Glomerular visceral epithelial cell (primary cell): ENCODE measurements at regions not wholly inside any gene's neighbourhood (a gene's known extent, or its start where the extent isn't known, plus 50 kb on each side); places are given as distances from the start of the nearest gene placed in this dataset.
A peak's percentile ranks its signal among the peaks of the same experiment; 100 is the strongest.
"Not testable (repeated sequence)": the region's sequence is repeated elsewhere in the genome, so short reads cannot be mapped to it uniquely, and the experiment has no call there.

ENCODE experiments used
- DNase-seq: peaks from one replicate; pipeline ENCODE4 v3.0.0-alpha.2; 2016; ENCODE audit errors: extremely low spot score

DNA sequence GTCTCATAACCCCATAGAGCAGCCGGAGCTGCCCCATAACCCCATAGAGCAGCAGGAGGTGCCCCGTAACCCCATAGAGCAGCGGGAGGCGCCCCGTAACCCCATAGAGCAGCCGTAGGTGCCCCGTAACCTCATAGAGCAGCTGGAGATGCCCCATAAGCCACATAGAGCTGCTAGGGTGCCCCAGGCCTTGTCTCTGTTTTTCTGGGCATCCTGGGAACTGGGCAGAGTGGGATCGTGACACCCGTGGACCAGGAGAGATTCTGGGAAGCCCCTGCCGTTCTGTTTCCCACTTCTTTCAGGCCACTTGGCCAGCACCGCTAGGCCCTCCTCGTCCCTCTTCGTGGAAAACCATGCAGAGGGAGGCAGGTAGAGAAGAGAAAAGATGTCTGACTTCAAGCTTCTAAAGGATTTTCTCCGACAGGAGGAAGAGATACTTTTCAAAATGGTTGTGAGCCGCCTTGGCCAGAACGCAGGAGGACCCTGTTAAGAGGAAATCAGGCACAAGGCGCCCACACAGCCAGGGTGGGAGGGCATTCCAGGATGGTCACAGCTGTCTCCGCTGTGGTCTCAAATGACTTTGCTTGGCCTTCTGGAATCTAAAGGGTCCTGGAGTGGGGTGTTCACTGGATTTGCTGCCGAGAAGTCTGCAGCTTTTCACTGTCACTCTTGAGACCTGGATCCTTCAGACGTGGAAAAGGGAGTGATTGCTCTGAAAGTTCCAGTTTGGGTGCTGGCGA, 171.8 kb downstream of the NPIPB11 start:
- not testable (repeated sequence) for DNase-seq

DNA sequence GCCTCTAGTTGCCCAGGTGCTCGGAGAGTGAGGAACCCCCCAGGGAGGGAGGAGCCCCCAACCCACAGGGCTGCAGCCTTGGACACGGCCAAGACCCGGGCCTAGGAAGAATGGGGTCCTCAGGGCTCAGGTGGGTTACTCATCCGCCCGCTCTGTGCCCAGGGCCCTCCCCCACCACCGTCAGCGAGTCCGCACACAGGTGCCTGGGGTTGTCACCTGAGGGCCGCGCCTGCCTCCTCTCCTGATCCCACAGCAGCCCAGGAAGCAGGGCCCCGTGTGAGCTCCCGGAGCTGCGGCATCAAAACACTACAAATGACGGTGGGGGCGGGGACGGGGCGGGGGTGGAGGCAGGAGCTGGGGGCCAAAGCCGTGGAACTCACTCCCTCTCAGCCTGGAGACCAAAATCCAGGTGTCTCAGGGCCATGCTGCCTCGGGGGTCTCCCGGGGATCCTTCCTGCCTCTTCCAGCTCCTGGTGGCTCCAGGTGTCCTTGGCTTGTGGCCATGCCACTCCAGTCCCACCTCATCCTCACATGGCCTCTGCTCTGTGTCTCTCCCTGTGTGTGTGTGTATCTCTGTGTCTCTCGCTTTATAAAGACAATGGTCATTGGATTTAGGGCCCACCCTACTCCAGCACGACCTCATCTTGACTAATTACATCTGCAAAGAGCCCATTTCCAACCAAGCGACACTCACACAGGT, 172.7 kb downstream of the NPIPB11 start:
- not testable (repeated sequence) for DNase-seq

DNA sequence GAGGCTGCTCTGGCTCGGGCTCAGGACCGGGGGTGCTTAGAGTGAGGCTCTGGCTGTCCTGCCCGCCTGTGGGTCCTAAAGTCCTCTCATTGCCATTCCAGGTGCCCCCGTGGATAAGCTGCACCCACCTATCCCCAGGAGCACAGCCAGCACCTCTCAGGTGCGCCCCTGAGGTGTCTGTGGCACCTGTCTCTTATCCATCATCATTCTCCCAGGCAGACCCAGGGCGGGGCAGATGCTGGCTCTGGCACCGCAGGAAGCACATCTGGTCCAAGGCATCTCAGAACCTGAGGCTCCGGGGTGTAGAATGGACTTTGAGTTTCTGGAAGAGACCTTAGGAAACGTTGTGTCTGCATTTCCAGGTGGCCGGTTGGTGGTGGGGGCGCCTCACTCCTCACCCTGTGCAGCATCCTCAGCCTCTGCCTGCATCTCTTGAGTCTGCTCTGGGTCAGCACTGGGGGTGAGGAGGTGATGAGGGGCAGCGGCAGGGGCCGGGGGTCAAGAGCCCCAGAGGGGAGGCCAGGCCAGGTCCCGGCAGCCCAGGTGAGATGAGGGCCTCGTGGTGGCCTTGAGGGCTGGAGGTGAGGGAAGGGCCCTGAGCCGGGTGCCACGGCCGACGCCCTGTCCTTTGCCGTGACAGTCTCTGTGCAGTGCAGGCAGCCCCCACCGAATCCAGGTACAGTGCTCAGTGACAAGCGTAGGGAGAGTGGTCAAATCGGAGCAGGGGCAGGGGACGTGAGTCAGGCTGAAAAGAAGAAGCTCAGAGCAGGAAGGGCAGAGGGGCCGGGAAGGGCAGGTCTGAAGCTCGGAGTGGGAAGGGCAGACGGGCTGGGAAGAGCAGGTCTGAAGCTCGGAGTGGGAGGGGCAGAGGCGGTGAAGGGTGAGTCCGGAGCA, 173.5 kb downstream of the NPIPB11 start:
- DNase-seq, result no peak

DNA sequence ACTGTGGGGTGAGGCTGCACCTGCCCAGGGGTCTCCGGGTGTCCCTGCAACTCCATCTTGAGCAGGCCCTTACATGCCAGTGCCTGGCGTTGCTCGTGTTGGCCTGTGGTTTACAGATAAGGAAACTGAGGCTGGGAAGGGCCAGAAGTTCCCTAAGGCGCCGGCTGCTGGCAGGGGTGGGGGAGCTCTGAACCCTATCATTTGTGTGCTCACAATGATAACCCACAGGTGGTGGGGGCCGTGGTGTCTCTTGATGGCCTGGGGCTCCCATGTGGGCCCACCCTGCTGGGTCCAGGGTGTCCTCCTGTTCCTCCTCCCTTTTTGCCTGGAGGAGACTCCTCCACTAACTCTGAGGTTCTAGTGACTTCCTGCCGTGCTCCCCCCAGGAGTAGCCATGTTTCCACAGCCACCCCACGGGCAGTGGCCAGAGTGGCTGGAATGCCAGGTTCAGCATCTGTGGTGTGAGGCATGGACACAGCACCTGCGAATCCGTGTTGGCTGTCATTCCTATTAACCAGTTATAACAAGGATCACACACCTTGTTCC, 174.3 kb downstream of the NPIPB11 start:
- not testable (repeated sequence) for DNase-seq

DNA sequence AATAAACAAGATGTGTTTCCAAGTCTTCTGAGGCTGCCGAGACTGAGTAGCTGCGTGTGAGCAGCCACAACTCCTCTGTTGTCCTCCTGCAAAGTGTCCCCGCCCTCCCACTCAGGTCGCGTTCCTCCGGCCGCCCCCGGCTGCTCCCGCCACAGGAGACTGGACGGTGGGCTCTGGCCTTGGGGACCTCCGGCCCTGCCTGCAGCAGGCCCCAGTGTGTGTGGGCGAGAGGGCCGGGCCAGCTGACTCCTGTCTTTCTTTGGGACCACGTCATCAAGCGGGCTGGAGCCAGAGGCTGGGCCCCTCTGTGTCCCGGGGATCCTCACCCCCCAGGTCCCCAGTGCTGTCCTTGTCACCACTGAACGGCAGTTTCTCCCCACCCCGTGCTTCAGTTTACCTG, 175.3 kb downstream of the NPIPB11 start:
- DNase-seq, result no peak

DNA sequence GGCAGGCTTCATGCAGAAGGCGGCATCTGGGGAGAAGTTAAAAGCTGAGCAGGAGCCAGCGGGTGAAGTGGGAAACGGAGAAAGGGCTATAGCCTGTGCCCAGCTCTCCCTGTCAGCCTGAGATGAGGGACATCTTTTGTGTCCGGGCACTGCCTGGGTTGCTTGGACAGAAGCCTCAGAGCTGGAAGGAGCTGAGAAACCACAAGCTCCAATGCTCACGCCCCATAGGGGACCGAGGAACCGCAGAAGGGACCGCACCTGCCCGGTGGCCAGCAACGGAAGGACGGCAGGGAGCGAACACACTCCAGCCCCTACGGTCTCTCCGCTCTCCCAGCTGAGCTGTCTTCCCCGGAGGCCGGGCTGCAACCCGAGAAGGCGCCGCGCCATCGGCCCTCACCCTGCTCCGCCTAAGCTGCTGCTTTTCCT, 175.8 kb downstream of the NPIPB11 start:
- DNase-seq, result no peak

DNA sequence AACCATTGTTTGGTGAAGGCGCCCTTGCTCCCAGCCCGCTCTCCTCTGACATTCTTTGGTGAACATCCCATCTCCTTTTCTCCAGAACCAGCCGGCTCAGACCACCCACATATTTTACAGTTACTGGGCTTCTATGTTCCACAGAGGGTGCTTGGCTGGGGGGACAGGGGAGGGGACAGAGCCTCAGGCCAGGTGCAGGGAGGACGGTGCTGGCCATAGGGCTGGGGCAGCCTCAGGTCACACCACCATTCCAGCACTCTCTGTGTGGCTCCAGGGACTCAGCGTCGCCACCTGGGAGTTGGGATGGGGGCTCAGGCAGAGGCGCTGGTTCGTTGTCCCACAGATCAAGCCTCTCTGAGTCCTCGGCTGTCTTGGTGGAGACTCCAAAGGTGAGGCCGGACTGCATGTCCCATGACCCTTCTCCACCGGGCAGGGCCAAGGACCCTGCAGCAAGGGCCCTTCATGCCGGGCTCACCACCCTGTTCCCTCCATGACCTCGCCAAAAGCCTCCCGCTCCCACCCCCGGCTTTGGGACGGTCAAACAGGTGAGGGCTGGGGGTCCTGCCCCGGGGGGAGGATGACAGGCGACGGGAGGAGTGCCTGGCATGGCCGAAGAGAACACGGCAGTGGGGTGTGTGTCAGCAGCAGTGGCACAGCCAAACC, 176.4 kb downstream of the NPIPB11 start:
- not testable (repeated sequence) for DNase-seq

DNA sequence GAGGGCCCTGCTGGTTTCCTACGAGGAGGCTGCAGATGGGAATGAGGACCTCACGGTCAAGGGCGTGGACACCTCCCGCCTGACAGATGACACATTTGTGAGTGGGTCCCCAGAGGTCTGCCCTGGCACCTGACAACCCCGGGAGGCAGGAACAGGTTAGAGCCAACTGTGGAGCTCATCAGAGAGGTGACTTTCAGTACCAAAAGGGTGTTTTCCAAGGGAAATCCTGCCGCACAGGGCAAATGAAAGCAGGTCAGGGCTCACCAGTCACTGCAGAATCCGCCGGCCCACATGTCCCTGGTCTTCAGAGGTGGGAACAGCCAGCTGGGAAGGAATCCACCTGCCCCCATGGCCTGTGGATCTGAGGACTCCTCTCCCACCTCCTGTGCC, 176.9 kb downstream of the NPIPB11 start:
- DNase-seq, result not testable (repeated sequence)

DNA sequence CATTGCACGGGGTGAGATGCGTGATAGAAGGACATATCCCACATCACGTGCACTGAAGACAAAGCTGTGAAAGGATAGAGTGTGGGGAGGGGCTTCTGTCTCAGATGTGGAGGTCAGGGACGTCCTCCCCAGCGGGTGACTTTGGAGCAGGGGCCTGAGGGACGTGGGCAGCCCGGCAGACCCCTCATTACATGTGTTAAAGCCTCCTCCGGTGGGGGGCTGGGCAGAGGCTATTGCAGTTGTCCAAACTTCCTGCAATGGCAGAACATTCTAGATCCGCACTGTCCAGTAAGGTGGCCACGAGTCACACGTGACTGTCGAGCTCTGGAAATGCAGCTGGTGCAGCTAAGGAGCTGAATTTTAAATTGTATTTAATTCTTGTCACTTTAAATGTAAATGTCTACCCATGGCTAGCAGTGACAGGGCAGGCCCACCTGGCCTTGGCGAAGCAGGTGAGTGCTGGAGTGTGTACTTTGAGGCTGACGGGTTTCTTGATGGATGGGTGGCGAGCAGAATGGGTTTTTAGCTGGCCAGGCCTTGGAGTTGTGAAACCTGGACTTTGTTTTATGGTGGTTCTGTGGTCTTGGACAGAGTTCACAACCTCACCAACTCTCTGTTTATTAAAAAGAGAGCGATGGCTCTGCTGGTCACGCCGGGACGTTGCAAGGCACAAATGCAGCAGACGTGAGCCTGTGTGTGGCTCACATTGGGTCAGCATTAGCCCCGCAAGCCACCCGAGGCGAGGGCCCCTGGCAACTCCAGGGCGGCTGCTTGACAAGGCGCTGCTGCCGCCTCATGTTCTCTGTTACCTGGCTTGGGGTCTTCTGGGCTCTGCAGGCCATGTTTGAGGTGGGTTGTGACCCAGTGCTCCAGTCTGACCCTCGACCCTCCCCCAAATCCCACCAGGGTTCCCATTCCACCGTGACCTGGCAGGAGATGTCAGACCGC, 177.6 kb downstream of the NPIPB11 start:
- not testable (repeated sequence) for DNase-seq

DNA sequence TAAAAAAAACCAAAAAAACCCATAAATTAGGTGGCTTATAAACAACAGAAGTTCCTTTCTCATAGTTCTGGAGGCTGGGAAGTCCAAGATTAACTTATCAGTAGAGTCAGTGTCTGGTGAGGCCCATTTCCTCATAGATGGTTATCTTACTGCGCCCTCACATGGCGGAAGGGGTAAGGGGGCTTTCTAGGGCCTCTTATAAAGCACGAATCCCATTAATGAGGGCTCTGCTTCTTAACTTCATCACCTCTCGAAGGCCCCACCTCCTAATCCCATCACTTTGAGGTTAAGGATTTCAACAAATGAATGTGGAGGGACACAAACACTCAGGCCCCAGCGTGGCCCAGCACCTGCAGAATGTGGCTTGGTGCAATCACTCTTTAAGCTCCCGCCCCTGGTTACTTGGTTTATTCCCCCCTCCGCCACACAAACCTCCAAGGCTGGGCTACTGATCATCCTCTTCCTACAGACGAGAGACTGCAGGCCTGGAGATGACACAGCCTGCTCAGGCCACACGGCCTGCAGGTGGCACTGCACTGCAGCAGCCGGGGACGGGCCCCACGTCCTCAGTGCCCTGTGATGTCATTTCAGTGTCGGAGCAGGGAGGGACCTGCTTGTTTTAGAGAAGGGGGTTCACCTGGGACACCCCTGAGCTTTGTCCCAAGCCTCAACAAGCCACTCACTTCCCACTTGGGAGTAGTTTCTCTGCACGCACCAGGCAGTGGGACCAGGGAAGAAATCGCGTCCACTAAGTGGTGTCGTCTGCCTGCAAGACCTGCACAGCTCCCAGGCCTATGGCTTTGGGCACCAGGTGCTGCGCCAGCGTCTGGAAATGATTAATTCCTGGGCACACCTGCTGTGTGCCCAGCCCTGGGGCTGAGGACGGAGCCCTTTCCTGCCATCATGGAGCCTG, 178.5 kb downstream of the NPIPB11 start:
- peak; percentile 48 for DNase-seq

DNA sequence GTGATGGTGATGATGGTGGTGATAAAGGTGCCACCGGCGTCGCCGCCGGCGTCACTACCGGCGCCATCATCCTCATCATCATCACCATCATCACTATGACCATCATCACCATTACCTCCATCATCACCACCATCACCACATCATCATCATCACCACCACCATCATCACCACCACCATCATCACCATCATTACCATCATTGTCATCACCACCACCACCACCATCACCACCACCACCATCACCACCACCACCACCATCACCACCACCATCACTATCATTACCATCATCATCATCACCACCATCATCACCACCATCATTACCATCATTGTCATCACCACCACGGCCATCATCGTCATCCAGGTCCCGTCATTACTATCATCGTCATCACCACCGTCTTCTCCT, 179.7 kb downstream of the NPIPB11 start:
- no peak for DNase-seq

DNA sequence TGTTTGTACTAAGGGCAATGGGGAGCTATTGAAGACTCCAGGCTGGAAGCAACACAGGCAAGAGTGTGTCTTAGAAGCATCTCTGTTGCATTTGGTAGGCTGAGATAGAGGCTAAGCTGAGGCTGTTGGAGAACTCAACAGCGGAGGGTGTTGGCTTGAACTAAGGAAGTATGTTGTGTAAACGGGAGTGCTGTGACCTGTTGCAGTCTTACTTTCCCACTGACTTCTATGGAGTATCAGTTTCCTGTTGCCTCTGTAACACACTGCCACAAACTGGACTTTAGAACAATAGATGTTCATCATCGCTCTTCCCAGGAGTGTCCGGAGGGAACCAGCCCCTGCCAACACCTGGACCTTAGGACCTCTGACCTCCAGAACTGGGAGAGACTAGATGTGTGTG, 181.8 kb downstream of the NPIPB11 start:
- not testable (repeated sequence) for DNase-seq

DNA sequence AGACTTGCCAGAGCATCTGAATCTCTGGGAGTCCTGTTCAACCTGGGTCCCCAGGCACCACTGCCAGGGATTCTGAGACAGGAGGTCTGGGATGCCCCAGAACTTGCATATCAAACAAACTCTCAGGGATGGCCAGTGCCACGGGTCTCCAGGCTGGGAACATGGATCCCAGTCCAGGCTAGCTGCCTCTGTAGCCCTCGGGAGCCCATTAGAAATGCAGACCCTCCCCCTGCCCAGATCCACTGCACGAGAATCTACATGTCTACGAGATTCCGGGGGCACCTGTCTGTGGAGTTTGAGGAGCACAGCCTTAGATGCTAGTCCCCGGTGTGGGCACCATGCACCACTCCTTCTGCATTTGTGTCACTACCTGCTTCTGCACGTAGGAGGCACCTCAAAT, 183.9 kb downstream of the NPIPB11 start:
- DNase-seq, result not testable (repeated sequence)

DNA sequence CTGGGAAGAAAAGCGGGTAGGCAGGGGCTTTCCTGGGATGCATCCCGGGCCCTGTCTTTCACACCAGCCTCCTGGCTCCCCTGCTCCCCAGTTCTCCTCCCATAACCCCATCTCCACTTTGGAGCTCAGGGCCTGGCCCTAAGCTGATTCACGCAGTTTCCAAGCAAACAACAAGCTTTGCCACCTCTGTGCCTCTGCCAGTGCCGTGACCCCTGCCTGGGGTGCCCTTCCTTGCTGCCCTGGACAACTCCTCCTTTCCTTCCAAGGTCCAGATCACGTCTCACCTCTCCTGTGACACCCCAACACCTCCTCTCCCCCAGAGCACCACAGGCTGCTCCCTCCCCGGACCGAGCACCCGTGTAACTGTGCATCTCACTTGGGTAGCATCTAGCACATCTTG, 184.5 kb downstream of the NPIPB11 start:
- DNase-seq, result not testable (repeated sequence)

DNA sequence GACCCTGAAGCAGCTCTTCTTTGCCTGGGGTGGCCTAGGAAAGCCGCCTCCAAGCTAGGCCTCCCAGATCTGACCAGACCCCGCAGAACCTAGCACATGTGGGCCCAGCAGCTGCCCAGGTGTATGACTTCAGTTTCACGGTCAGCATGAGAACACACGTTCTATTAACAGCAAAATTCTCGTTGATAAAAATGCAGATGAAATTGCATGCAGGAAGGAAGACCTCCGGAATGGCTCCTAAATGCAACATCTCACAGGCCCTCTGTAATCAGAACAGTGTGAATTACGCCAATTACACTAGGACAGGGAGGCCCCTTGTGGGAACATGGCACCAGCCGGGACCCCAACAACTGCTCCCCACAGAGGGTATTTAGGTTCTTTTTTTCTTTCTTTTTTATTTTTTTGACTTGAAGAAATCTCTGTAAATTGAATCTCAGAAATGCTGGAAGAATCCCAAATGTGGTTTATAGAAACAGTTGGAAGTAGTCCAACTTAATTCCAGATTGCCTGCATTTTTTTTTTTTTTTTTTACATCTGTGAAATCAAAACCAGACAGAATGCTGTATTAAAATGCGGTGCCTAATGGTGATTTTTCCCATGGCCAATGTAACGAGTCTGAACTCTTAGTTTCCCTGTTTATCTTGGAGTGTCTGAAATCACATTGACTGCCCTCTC, 185.1 kb downstream of the NPIPB11 start:
- peak; percentile 23 for DNase-seq

DNA sequence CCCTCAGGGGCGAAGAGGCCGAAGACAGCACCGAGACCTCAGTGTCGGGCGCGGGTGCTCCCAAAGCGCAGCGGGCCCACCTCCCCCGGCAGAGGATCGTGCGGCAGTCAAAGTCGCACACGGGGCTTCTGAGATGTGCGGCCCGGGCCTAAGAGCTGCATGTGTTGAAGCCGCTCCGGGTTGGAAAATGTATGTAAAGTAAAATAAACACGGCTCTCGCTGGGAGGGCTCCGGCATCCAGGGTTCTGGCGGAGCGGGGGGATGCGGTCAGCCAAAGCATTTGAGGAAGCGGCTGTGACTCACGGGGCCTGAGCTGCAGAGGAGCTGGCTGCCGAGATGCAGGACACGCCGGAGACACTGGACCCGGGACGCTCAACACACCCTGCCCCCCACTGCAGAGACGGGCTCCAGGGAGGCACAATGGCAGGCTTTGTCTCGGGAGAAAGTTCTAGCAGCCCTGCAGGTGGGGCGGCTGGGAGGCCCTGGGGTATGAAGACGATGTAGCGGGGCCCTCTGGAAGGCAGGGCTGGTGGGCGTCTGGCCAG, 185.8 kb downstream of the NPIPB11 start:
- DNase-seq, result peak; percentile 62

DNA sequence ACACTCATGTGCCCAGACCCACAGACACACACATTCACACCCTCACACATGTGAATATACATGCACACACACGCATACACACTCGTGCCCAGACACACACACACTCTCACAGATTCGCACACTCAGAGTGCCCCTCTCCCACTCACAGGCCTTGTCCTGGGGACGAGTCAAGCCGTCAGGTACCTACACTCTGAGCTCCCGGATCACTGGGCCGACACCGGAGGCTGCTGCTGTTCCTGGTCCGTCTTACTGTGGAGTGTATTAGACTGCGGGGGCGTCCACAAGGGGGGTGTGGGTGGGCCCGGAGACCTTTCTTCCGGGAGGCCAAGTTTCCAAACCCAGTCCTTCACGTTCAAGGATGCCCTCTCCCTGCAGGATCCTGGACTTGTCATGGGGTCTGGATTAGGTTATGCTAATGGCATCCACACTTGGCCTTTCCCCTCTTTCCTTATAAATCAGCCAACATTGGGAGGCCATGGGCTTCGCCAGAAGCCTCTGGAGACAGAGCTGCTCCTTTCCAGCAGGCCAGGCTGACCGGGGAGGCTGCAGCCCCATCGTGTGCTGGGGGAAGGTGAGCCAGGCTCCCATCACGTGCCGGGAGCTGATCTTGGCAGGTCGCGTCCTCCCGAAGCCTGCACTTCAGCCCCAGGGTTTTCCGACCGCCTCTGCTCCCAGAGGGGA, 186.4 kb downstream of the NPIPB11 start:
- not testable (repeated sequence) for DNase-seq

DNA sequence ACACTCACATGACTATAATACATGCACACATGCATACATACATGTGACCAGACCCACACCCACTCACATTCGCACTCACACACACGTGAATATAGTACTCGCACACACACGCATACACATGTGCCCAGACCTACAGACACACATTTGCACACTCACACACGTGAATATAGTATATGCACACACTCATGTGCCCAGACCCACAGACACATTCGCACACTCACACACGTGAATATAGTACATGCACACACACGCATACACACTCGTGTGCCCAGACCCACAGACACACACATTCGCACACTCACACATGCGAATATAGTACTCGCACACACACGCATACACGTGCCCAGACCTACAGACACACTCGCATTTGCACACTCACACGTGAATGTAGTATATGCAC, 186.9 kb downstream of the NPIPB11 start:
- not testable (repeated sequence) for DNase-seq
